Motor neuron (in vitro differentiated cells): ENCODE measurements at regions not wholly inside any gene's neighbourhood (a gene's known extent, or its start where the extent isn't known, plus 50 kb on each side); places are given as distances from the start of the nearest gene placed in this dataset.

Experiments
- ATAC-seq, 8 experiments: fragments of 200-7000 bp; cut with Tn5 transposase; replicated peaks in 6 of 8; 2 replicates each; pipeline ENCODE4 v1.8.0; 2021; ENCODE audit warnings: mild to moderate bottlenecking in 8 of 8, moderate library complexity in 8 of 8
- H3K27ac ChIP-seq, 2 donors: fragments of 250-450 bp; sonication (Bioruptor Pico); 2 replicates each; pipeline ENCODE4 v1.9.0; 2021; ENCODE audit warnings: antibody characterized with exemption in 2 of 2, mild to moderate bottlenecking in 2 of 2, moderate library complexity in 1 of 2
- H3K4me1 ChIP-seq, 2 donors: fragments of 250-450 bp; sonication (Bioruptor Pico); replicated peaks in 1 of 2; 2 replicates each; pipeline ENCODE4 v1.6.1; 2021; ENCODE audit warnings: antibody characterized with exemption in 2 of 2, mild to moderate bottlenecking in 2 of 2, moderate library complexity in 1 of 2
- H3K4me3 ChIP-seq, 5 donors: fragments of 250-450 bp; sonication (Bioruptor Pico); 2 replicates each; pipeline ENCODE4 v1.9.0; 2021; ENCODE audit warnings: antibody characterized with exemption in 5 of 5, mild to moderate bottlenecking in 5 of 5, moderate library complexity in 4 of 5
- WGBS, 10 experiments: fragments of 450-650 bp; shearing (Covaris generic); methylation state at CpG; one replicate each; pipeline ENCODE4 v1.0.0; 2022; 5-methylcytosine and 5-hydroxymethylcytosine counted together
- in situ Hi-C, 9 experiments: fragments of 400-800 bp; cut with MboI; loops; one replicate each; pipeline ENCODE4 v1.15.0; 2021; ENCODE audit warnings: low sequenced_read_pairs in 9 of 9, low pct_unique_long_range_greater_than_20kb in 2 of 9; ENCODE audit not compliant: unreplicated experiment in 9 of 9

DNA sequence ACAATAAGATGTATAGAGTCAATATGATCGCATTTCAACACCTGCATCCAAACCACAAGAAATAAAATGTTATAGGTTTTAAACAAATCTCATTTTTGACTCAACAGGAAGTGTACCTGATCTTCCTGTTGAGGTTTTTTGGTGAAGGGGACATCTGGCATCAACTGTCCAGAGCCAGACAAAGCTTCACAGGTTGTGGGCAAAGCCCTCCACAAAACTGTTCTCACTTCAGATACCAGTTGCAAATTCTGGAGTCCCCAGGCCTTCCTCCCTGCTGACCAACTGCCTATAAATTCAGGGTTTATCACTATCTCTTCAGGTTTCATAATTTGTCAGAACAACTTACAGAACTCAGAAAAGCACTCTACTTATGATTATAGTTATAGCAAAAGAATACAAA is 326.1 kb upstream of the CAMK1G start:
- ATAC-seq, result no peak
- H3K4me3 ChIP-seq, result no peak overlapping the region
- WGBS, 10 experiments, result 0 to 100% (median 76%) methylated on average over 1 of the region's 1 CpG; no CpG with 5 or more reads in 2 of the 10 experiments
- H3K4me1 ChIP-seq, result no peaks in the 10 kb centered on the region
- no peak overlapping the region for H3K27ac ChIP-seq
- in situ Hi-C loops, result loop anchor here in 1 of 9 experiments (10.0 kb wide), 1 partner anchor 227 kb away; no protein-coding TSS in a partner anchor

GRCh38 chr1:209260136-209260535 is 323.4 kb upstream of the CAMK1G start:
- Histone ChIP-seq H3K4me3 (no peak overlapping the region), H3K27ac (no peak overlapping the region), H3K4me1 (no peaks in the 10 kb centered on the region)
- 0 to 100% (median 95%) methylated on average over 1 to 2 of the region's 2 CpGs; no CpG with 5 or more reads in 1 of the 10 experiments for WGBS, 10 experiments
- no peak for ATAC-seq
- in situ Hi-C loops, result no loop called here

- Histone ChIP-seq H3K4me1 (peaks cover 0 to 3% of the 10 kb centered on the region in 2 donors), H3K4me3 (no peak overlapping the region), H3K27ac (no peak overlapping the region)
- whole genome bisulfite sequencing, 10 experiments, result 90 to 100% (median 100%) methylated on average over 1 of the region's 1 CpG; no CpG with 5 or more reads in 4 of the 10 experiments
- ATAC-seq, result no peak
- in situ Hi-C loops, result no loop called here
These were observed 320.9 kb upstream of the CAMK1G start for GRCh38 chr1:209262631-209263030.

GRCh38 chr1:209265301-209265700 is 318.2 kb upstream of the CAMK1G start:
- no peak overlapping the region for H3K4me3 ChIP-seq
- in situ Hi-C loops, result no loop called here
- no peak overlapping the region for H3K27ac ChIP-seq
- 73 to 100% (median 99%) methylated on average over 1 to 6 of the region's 7 CpGs; no CpG with 5 or more reads in 3 of the 10 experiments for WGBS, 10 experiments
- peaks cover 0 to 3% of the 10 kb centered on the region in 2 donors for H3K4me1 ChIP-seq
- ATAC-seq, result no peak

DNA sequence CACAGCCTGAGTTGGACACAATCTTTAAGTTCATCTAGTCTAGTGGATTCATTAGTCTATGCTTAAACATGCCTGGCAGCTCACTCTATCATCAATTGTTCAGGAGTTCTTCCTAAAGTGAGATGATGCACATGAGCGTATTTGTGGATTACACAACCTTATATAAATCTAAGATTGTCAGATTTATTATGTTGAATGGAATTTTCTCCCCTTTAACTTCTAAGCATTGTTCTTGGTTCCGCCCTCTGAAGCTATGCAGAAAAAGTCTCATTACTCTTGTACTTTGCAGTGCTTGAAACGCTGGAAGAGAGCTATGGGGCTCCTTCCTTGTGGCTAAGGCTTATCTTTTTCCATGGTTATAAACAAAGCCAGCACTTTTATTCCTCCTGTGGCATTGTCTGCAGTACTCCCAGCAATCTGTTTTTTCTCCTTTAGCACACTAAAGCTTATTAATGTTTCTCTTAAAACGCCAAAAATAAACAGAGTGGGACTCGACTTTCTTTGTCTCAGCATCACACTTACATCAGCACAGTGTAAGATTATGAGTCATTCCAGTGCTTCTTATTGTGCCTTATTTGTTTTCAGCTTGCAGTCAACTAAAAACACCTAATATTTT is 316.8 kb upstream of the CAMK1G start:
- H3K4me3 ChIP-seq, result no peak overlapping the region
- ATAC-seq, result peak in 6 of 8 experiments; percentile 20 to 92 (median 44)
- in situ Hi-C loops, result no loop called here
- WGBS, 10 experiments, result 4 to 78% (median 62%) methylated on average over 2 to 5 of the region's 5 CpGs; no CpG with 5 or more reads in 1 of the 10 experiments
- no peak overlapping the region for H3K27ac ChIP-seq
- peaks cover 0 to 3% of the 10 kb centered on the region in 2 donors for H3K4me1 ChIP-seq

GRCh38 chr1:209267968-209268367 is 315.5 kb upstream of the CAMK1G start:
- 0 to 96% (median 83%) methylated on average over 1 to 2 of the region's 2 CpGs; no CpG with 5 or more reads in 5 of the 10 experiments for WGBS, 10 experiments
- no peak for ATAC-seq
- Histone ChIP-seq H3K27ac (no peak overlapping the region), H3K4me1 (peaks cover 0 to 3% of the 10 kb centered on the region in 2 donors), H3K4me3 (no peak overlapping the region)
- in situ Hi-C loops, result no loop called here

- Histone ChIP-seq H3K4me3 (no peak overlapping the region), H3K4me1 (peaks cover 0 to 3% of the 10 kb centered on the region in 2 donors), H3K27ac (no peak overlapping the region)
- in situ Hi-C loops, result no loop called here
- 0 to 83% (median 56%) methylated on average over 1 of the region's 1 CpG; no CpG with 5 or more reads in 5 of the 10 experiments for WGBS, 10 experiments
- ATAC-seq, result no peak
These were observed 315.0 kb upstream of the CAMK1G start for GRCh38 chr1:209268479-209268878.

DNA sequence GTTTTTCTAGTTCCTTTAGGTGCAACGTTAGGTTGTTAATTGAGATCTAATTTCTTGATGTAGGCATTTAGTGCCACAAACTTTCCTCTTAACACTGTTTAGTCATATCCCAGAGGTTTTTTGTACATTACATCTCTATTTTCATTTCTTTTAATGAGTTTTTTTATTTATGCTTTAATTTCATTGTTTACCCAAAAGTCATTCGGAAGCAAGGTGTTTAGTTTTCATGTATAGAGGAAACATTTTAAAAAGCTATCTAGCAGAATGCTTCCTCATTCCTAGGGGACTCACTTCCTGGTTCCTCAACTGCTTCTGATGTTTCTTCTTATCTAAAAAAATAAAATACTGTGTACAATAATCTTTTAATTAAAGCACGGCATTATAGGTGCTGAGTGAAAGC is 307.2 kb upstream of the CAMK1G start:
- no peak for ATAC-seq
- H3K4me3 ChIP-seq, result no peak overlapping the region
- in situ Hi-C loops, result no loop called here
- H3K27ac ChIP-seq, result no peak overlapping the region
- H3K4me1 ChIP-seq, result no peaks in the 10 kb centered on the region
- WGBS, 10 experiments, result 19 to 100% (median 90%) methylated on average over 2 to 3 of the region's 3 CpGs

- in situ Hi-C loops, result no loop called here
- H3K27ac ChIP-seq, result no peak overlapping the region
- no peak overlapping the region for H3K4me3 ChIP-seq
- H3K4me1 ChIP-seq, result no peaks in the 10 kb centered on the region
- ATAC-seq, result no peak
- WGBS, 10 experiments, result 83 to 100% (median 100%) methylated on average over 1 of the region's 1 CpG; no CpG with 5 or more reads in 6 of the 10 experiments
These were observed 305.9 kb upstream of the CAMK1G start for GRCh38 chr1:209277662-209278061.

- Histone ChIP-seq H3K4me1 (peaks cover 9 to 29% of the 10 kb centered on the region in 2 donors), H3K4me3 (no peak overlapping the region), H3K27ac (no peak overlapping the region)
- WGBS, 10 experiments, result 0 to 56% (median 18%) methylated on average over 1 of the region's 1 CpG; no CpG with 5 or more reads in 4 of the 10 experiments
- ATAC-seq, result no peak
- in situ Hi-C loops, result no loop called here
These were observed 291.8 kb upstream of the CAMK1G start for GRCh38 chr1:209291715-209292114.

- 20 to 100% (median 64%) methylated on average over 1 to 7 of the region's 7 CpGs for WGBS, 10 experiments
- no peak overlapping the region for H3K4me3 ChIP-seq
- in situ Hi-C loops, result no loop called here
- peak overlapping the region in 1 of 2 donors; percentile 62 for H3K27ac ChIP-seq
- H3K4me1 ChIP-seq, result peaks cover 38 to 57% of the 10 kb centered on the region in 2 donors
- peak in 6 of 8 experiments; percentile 56 to 92 (median 82) for ATAC-seq
These were observed 280.5 kb upstream of the CAMK1G start for GRCh38 chr1:209302779-209303568.

DNA sequence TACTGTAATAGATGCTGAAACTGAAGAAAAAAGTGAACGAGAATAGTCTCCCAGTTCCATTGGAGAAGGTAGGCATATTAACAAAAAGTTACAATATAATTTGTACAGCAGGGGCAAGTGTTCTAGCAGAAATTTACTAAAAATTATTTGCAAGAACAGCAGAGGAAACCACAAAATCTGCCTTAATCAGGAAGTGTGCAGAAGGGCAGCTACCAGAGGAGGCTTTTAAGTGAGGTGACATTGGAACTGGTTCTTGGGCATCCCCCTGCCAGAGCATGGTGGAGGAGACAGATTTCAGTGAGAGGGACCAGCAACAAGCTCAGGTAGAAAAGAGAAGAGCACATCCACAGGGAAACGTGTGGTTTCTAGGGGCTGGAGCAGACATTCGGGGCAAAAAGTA is 279.3 kb upstream of the CAMK1G start:
- no peak for ATAC-seq
- WGBS, 10 experiments, result 20 to 100% (median 71%) methylated on average over 1 to 3 of the region's 3 CpGs; no CpG with 5 or more reads in 2 of the 10 experiments
- no peak overlapping the region for H3K4me3 ChIP-seq
- H3K4me1 ChIP-seq, result peaks cover 38 to 59% of the 10 kb centered on the region in 2 donors
- peak overlapping the region in 1 of 2 donors; percentile 62 for H3K27ac ChIP-seq
- in situ Hi-C loops, result no loop called here

DNA sequence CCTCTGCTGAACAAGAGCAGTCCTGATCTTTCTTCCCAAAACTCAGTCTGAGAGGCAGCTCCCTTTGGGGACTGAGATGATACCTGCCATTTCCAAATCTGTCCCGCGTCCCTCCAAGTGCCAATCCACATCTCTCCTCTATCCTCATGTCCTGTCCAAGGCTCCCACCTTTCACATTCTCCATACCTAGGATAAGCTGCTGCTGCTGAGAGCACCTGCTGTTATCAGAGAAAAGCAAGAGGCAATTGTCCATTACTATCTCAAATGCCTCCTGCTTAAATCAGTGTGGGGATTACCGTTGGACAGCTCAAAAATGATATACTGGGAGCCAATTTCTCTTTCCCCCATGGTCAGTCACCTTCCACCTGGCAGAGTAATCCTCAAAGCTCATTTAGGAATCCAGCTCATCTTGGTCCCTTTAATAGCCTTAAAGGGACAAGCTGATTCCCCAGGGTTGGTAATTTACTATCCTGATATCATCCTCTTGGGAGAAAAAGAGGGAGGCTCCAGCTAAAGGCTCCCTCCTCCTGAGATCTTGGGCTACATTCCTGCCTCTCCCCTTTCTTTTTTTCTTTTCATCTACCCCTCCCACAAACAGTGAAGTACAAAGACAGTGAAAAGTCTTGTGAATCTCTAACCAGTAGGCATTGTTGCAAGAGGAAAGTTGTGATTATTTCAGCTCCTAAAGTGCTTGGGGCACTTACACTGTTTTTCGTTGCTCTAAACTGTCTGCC is 278.1 kb upstream of the CAMK1G start:
- Histone ChIP-seq H3K4me1 (peaks cover 38 to 61% of the 10 kb centered on the region in 2 donors), H3K27ac (peak overlapping the region in 1 of 2 donors; percentile 62), H3K4me3 (no peak overlapping the region)
- 0 to 100% (median 53%) methylated on average over 1 to 4 of the region's 4 CpGs; no CpG with 5 or more reads in 1 of the 10 experiments for WGBS, 10 experiments
- in situ Hi-C loops, result no loop called here
- ATAC-seq, result peak in 3 of 8 experiments; percentile 6 to 11 (median 8)
